Activated CD4-positive, alpha-beta T cell treated with anti-CD3 and anti-CD28 coated beads for 36 hours (primary cell): ENCODE measurements at regions not wholly inside any gene's neighbourhood (a gene's known extent, or its start where the extent isn't known, plus 50 kb on each side); places are given as distances from the start of the nearest gene placed in this dataset.

Source experiments
- ATAC-seq: fragments of 200-7000 bp; cut with Tn5 transposase; one replicate; pipeline ENCODE4 v1.10.0; 2021; ENCODE audit warnings: mild to moderate bottlenecking, moderate library complexity
- CTCF ChIA-PET: fragments of 350-600 bp; sonication (Branson Sonifier 250); formaldehyde crosslinking; loops from one replicate; lab custom pipeline; 2021; ENCODE audit warnings: antibody characterized with exemption; lab: Charles Lee
- POLR2A ChIA-PET: fragments of 350-600 bp; sonication (Branson Sonifier 250); formaldehyde crosslinking; loops from one replicate; lab custom pipeline; 2021; ENCODE audit warnings: antibody characterized with exemption, inconsistent platforms; lab: Charles Lee
- DNase-seq: peaks from one replicate; pipeline ENCODE4 v3.0.0-alpha.2; 2020
- H3K27ac Mint-ChIP-seq: one replicate; pipeline ENCODE4 v1.8.0; 2021; ENCODE audit warnings: mixed read lengths
- H3K27me3 Mint-ChIP-seq: one replicate; pipeline ENCODE4 v1.8.0; 2021; ENCODE audit warnings: mixed read lengths
- H3K36me3 Mint-ChIP-seq: one replicate; pipeline ENCODE4 v1.8.0; 2021; ENCODE audit warnings: low read depth, mixed read lengths
- H3K4me1 Mint-ChIP-seq: one replicate; pipeline ENCODE4 v1.8.0; 2021; ENCODE audit warnings: mixed read lengths
- H3K4me3 Mint-ChIP-seq: one replicate; pipeline ENCODE4 v1.8.0; 2021; ENCODE audit warnings: mild to moderate bottlenecking, moderate library complexity, mixed read lengths
- H3K9me3 Mint-ChIP-seq: one replicate; pipeline ENCODE4 v1.8.0; 2021; ENCODE audit warnings: low read depth, mixed read lengths
- intact Hi-C, 2 experiments: fragments of 100-400 bp; cut with DNase I in 1 of 2; cut with micrococcal nuclease in 1 of 2; formaldehyde crosslinking; loops; one replicate each; pipeline versions ENCODE4 v1.14.2 to v1.15.1; 2022 to 2024; cut with DNase I, micrococcal nuclease

GRCh38 chr12:45655743-45656142 is 73.8 kb upstream of the ARID2 start:
- Mint-ChIP-seq H3K4me3 (no peak overlapping the region), H3K27me3 (peaks cover 7% of the 10 kb centered on the region), H3K9me3 (no peaks in the 10 kb centered on the region), H3K27ac (no peak overlapping the region), H3K4me1 (no peaks in the 10 kb centered on the region), H3K36me3 (no peaks in the 10 kb centered on the region)
- DNase-seq: no peak
- POLR2A ChIA-PET: no interaction called here
- ATAC-seq: no peak
- CTCF ChIA-PET: interaction anchor here (1.5 kb wide), 1 partner anchor 70 kb away, joined by 4 read pairs; no protein-coding TSS in a partner anchor
- intact Hi-C loops: no loop called here

- CTCF ChIA-PET: no interaction called here
- no peak overlapping the region for H3K4me3 Mint-ChIP-seq
- no peak for ATAC-seq
- H3K9me3 Mint-ChIP-seq: no peaks in the 10 kb centered on the region
- no peaks in the 10 kb centered on the region for H3K36me3 Mint-ChIP-seq
- no peak overlapping the region for H3K27ac Mint-ChIP-seq
- DNase-seq: no peak
- intact Hi-C loops: no loop called here
- H3K27me3 Mint-ChIP-seq: peaks cover 13% of the 10 kb centered on the region
- no peaks in the 10 kb centered on the region for H3K4me1 Mint-ChIP-seq
- POLR2A ChIA-PET: no interaction called here
Measured at GRCh38 chr12:45658020-45658419, 71.5 kb upstream of the ARID2 start.

- H3K4me3 Mint-ChIP-seq: no peak overlapping the region
- intact Hi-C loops: no loop called here
- H3K27ac Mint-ChIP-seq: no peak overlapping the region
- DNase-seq (no peak), ATAC-seq (no peak)
- peaks cover 19% of the 10 kb centered on the region for H3K27me3 Mint-ChIP-seq
- H3K36me3 Mint-ChIP-seq: no peaks in the 10 kb centered on the region
- POLR2A ChIA-PET: no interaction called here
- H3K4me1 Mint-ChIP-seq: peaks cover 4% of the 10 kb centered on the region
- no peaks in the 10 kb centered on the region for H3K9me3 Mint-ChIP-seq
- CTCF ChIA-PET: no interaction called here
Measured at GRCh38 chr12:45660330-45660729, 69.2 kb upstream of the ARID2 start.

DNA sequence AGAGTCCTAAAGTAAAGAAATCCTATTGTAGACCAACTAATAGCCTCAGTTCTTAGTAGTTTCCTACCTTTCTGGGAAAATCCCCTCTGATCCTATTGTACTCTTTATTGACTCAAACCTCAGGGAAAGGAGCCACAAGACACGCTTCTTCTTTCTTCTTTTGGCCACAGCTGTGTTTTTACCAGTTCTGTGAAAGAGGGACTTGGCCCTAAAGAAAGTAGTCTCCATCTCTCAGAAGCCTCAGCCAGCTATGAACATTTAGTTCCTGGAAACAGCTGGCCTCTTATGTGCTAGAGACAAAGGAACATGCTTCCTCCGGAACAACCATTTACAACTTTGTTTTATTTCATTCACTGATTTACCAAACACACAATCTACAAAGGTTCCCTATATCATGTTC is 66.1 kb upstream of the ARID2 start:
- no peaks in the 10 kb centered on the region for H3K9me3 Mint-ChIP-seq
- H3K4me1 Mint-ChIP-seq: peaks cover 7% of the 10 kb centered on the region
- no peak for DNase-seq
- no peaks in the 10 kb centered on the region for H3K36me3 Mint-ChIP-seq
- CTCF ChIA-PET: interaction anchor here (1.1 to 1.5 kb wide), 2 partner anchors 24 to 59 kb away, joined by 3 to 4 read pairs; no protein-coding TSS in a partner anchor
- POLR2A ChIA-PET: no interaction called here
- no peak overlapping the region for H3K4me3 Mint-ChIP-seq
- H3K27ac Mint-ChIP-seq: no peak overlapping the region
- no peak for ATAC-seq
- peaks cover 23% of the 10 kb centered on the region for H3K27me3 Mint-ChIP-seq
- intact Hi-C loops: no loop called here

GRCh38 chr12:45665941-45666340 is 63.6 kb upstream of the ARID2 start:
- H3K36me3 Mint-ChIP-seq: no peaks in the 10 kb centered on the region
- POLR2A ChIA-PET: no interaction called here
- no peak overlapping the region for H3K27ac Mint-ChIP-seq
- H3K9me3 Mint-ChIP-seq: no peaks in the 10 kb centered on the region
- CTCF ChIA-PET: interaction anchor here (1.2 kb wide), 1 partner anchor 220 kb away, joined by 3 read pairs; no protein-coding TSS in a partner anchor
- peaks cover 16% of the 10 kb centered on the region for H3K27me3 Mint-ChIP-seq
- intact Hi-C loops: loop anchor here in 1 of 2 experiments (5.0 kb wide), 2 partner anchors 326 to 434 kb away; partner anchors contain the start of gene SCAF11
- peaks cover 26% of the 10 kb centered on the region for H3K4me1 Mint-ChIP-seq
- DNase-seq (no peak), ATAC-seq (no peak)
- H3K4me3 Mint-ChIP-seq: no peak overlapping the region

GRCh38 chr12:45666396-45666795 is 63.1 kb upstream of the ARID2 start:
- H3K27ac Mint-ChIP-seq: no peak overlapping the region
- DNase-seq (no peak), ATAC-seq (no peak)
- intact Hi-C loops: loop anchor here in 1 of 2 experiments (5.0 kb wide), 2 partner anchors 326 to 434 kb away; partner anchors contain the start of gene SCAF11
- H3K4me3 Mint-ChIP-seq: no peak overlapping the region
- no peaks in the 10 kb centered on the region for H3K9me3 Mint-ChIP-seq
- ChIA-PET POLR2A (no interaction called here), CTCF (interaction anchor here (1.2 kb wide), 1 partner anchor 221 kb away, joined by 3 read pairs; no protein-coding TSS in a partner anchor)
- no peaks in the 10 kb centered on the region for H3K36me3 Mint-ChIP-seq
- H3K27me3 Mint-ChIP-seq: peaks cover 16% of the 10 kb centered on the region
- peaks cover 28% of the 10 kb centered on the region for H3K4me1 Mint-ChIP-seq

DNA sequence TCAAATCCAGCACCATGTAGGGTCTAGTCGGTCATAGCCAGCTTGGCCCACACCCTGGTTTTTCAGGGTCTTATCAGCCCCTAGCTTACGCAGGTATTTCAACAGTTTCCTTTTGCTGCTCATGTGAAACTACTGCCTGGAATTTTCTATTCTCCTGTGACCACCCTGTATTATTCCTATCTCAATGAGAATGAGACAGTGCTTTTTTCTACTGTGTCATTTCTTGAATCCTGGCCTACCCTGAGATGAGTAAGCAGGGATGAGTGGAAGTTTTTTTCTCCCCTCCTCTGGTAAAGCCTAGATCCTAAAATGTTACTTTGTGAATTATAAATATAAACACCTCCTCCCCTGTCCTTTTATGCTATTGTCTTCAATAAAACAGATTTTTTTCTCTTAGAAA is 62.7 kb upstream of the ARID2 start:
- H3K36me3 Mint-ChIP-seq: no peaks in the 10 kb centered on the region
- ATAC-seq (no peak), DNase-seq (no peak)
- H3K4me3 Mint-ChIP-seq: no peak overlapping the region
- H3K9me3 Mint-ChIP-seq: no peaks in the 10 kb centered on the region
- intact Hi-C loops: loop anchor here in 1 of 2 experiments (5.0 kb wide), 2 partner anchors 325 to 435 kb away; partner anchors contain the start of gene SCAF11
- CTCF ChIA-PET: interaction anchor here (0.7 to 1.2 kb wide), 2 partner anchors 54 to 221 kb away, joined by 3 read pairs; no protein-coding TSS in a partner anchor
- H3K4me1 Mint-ChIP-seq: peaks cover 28% of the 10 kb centered on the region
- POLR2A ChIA-PET: no interaction called here
- no peak overlapping the region for H3K27ac Mint-ChIP-seq
- peaks cover 14% of the 10 kb centered on the region for H3K27me3 Mint-ChIP-seq

GRCh38 chr12:45667761-45668160 is 61.7 kb upstream of the ARID2 start:
- intact Hi-C loops: loop anchor here in 1 of 2 experiments (5.0 kb wide), 2 partner anchors 325 to 435 kb away; partner anchors contain the start of gene SCAF11
- CTCF ChIA-PET: interaction anchor here (0.6 to 0.7 kb wide), 2 partner anchors 54 to 123 kb away, joined by 3 read pairs; no protein-coding TSS in a partner anchor
- no peak overlapping the region for H3K4me3 Mint-ChIP-seq
- H3K4me1 Mint-ChIP-seq: peaks cover 28% of the 10 kb centered on the region
- H3K27me3 Mint-ChIP-seq: peaks cover 10% of the 10 kb centered on the region
- no peak for ATAC-seq
- DNase-seq: no peak
- POLR2A ChIA-PET: no interaction called here
- H3K9me3 Mint-ChIP-seq: no peaks in the 10 kb centered on the region
- no peaks in the 10 kb centered on the region for H3K36me3 Mint-ChIP-seq
- H3K27ac Mint-ChIP-seq: no peak overlapping the region

GRCh38 chr12:45668641-45669040 is 60.9 kb upstream of the ARID2 start:
- CTCF ChIA-PET: interaction anchor here (0.6 to 2.9 kb wide), 3 partner anchors 56 to 78 kb away, joined by 3 to 9 read pairs (median 3); no protein-coding TSS in a partner anchor
- Mint-ChIP-seq H3K27ac (peak overlapping the region; percentile 32), H3K36me3 (no peaks in the 10 kb centered on the region), H3K9me3 (no peaks in the 10 kb centered on the region), H3K4me3 (no peak overlapping the region), H3K4me1 (peaks cover 28% of the 10 kb centered on the region), H3K27me3 (peaks cover 10% of the 10 kb centered on the region)
- ATAC-seq: no peak
- POLR2A ChIA-PET: no interaction called here
- intact Hi-C loops: loop anchor here in 1 of 2 experiments (1.0 to 5.0 kb wide), 3 partner anchors 59 to 436 kb away; partner anchors contain the start of gene SCAF11
- DNase-seq: no peak

DNA sequence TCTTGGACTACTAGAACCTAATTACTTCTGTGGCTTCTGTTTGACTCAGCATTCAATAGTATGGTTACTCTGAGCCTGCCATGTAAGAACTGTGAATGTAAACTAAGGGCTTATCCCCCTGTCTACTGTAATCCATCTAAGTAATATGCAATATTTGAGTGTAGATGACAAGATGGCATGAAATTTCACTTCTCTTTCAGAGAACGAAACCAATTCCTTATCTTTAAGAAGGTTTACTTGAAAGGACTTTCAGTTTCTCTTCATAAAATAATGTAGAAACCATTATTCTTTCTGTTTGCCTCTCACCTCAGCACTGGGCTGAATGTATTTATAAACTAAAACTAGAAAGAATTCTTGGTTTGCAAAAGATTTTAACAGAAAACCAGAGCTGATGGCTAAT is 60.4 kb upstream of the ARID2 start:
- intact Hi-C loops: loop anchor here in 1 of 2 experiments (1.0 to 5.0 kb wide), 3 partner anchors 58 to 437 kb away; partner anchors contain the start of gene SCAF11
- no peaks in the 10 kb centered on the region for H3K9me3 Mint-ChIP-seq
- H3K27ac Mint-ChIP-seq: peak overlapping the region; percentile 32
- POLR2A ChIA-PET: no interaction called here
- peaks cover 28% of the 10 kb centered on the region for H3K4me1 Mint-ChIP-seq
- H3K27me3 Mint-ChIP-seq: peaks cover 10% of the 10 kb centered on the region
- no peak overlapping the region for H3K4me3 Mint-ChIP-seq
- no peaks in the 10 kb centered on the region for H3K36me3 Mint-ChIP-seq
- DNase-seq (no peak), ATAC-seq (peak; percentile 91)
- CTCF ChIA-PET: interaction anchor here (0.6 to 2.9 kb wide), 4 partner anchors 56 to 125 kb away, joined by 3 to 9 read pairs (median 6); no protein-coding TSS in a partner anchor

- DNase-seq (no peak), ATAC-seq (no peak)
- CTCF ChIA-PET: interaction anchor here (1.0 to 2.9 kb wide), 4 partner anchors 53 to 126 kb away, joined by 3 to 9 read pairs (median 6); no protein-coding TSS in a partner anchor
- POLR2A ChIA-PET: no interaction called here
- H3K27ac Mint-ChIP-seq: no peak overlapping the region
- H3K4me1 Mint-ChIP-seq: peaks cover 24% of the 10 kb centered on the region
- no peaks in the 10 kb centered on the region for H3K9me3 Mint-ChIP-seq
- H3K36me3 Mint-ChIP-seq: no peaks in the 10 kb centered on the region
- intact Hi-C loops: loop anchor here (1.0 to 5.0 kb wide), 4 partner anchors 56 to 437 kb away; partner anchors contain the start of gene SCAF11 (in 1 of the 2)
- H3K4me3 Mint-ChIP-seq: no peak overlapping the region
- H3K27me3 Mint-ChIP-seq: peaks cover 6% of the 10 kb centered on the region
Measured at GRCh38 chr12:45669792-45670191, 59.7 kb upstream of the ARID2 start.
